ENCODE measurements at regions not wholly inside any gene's neighbourhood (a gene's known extent, or its start where the extent isn't known, plus 50 kb on each side); places are given as distances from the start of the nearest gene placed in this dataset.

- Histone ChIP-seq H2AFZ (ENCODE audit: low read length) (no peak overlapping the region), H3K36me3 (ENCODE audit: insufficient read depth, low read length) (no peaks in the 10 kb centered on the region), H3K4me3 (ENCODE audit: low read depth, low read length, poor library complexity, severe bottlenecking) (no peak overlapping the region), H4K20me1 (ENCODE audit: insufficient read depth, low read length) (no peaks in the 10 kb centered on the region), H3K9me2 (ENCODE audit: insufficient read depth, low read length) (no peaks in the 10 kb centered on the region), H3K4me2 (ENCODE audit: low read length) (no peak overlapping the region), H3K9me3 (ENCODE audit: low read length) (no peaks in the 10 kb centered on the region), H3K27ac (ENCODE audit: low read depth, low read length, poor library complexity, severe bottlenecking) (no peak overlapping the region), H3K4me1 (ENCODE audit: insufficient read depth, low read length, poor library complexity, severe bottlenecking) (no peaks in the 10 kb centered on the region), H3K79me2 (ENCODE audit: insufficient read depth, low read depth, low read length) (no peaks in the 10 kb centered on the region)
- POLR2A ChIA-PET, result no interaction called here
- DNase-seq (ENCODE audit: low spot score), result no peak
- TF ChIP-seq EZH2phosphoT487 (IDR thresholded peaks at IDR 0.05; ENCODE audit: borderline replicate concordance, low read depth, low read length) (no peak), CTCF (conservative IDR thresholded peaks at IDR 0.05; ENCODE audit: low read length) (no peak)
- CTCF ChIA-PET (ENCODE audit: unreplicated experiment), result no interaction called here
- BruUV-seq (replicated peaks), result no TSS peak
- intact Hi-C loops (cut with micrococcal nuclease; ENCODE audit: unreplicated experiment), result no loop called here
Measured at GRCh38 chr9:12461763-12462460, 231.3 kb upstream of the TYRP1 start.

- Histone ChIP-seq H4K20me1 (ENCODE audit: insufficient read depth, low read length) (no peaks in the 10 kb centered on the region), H2AFZ (ENCODE audit: low read length) (no peak overlapping the region), H3K79me2 (ENCODE audit: insufficient read depth, low read depth, low read length) (no peaks in the 10 kb centered on the region), H3K36me3 (ENCODE audit: insufficient read depth, low read length) (no peaks in the 10 kb centered on the region), H3K4me1 (ENCODE audit: insufficient read depth, low read length, poor library complexity, severe bottlenecking) (no peaks in the 10 kb centered on the region), H3K4me3 (ENCODE audit: low read depth, low read length, poor library complexity, severe bottlenecking) (no peak overlapping the region), H3K9me3 (ENCODE audit: low read length) (no peaks in the 10 kb centered on the region), H3K27ac (ENCODE audit: low read depth, low read length, poor library complexity, severe bottlenecking) (no peak overlapping the region), H3K9me2 (ENCODE audit: insufficient read depth, low read length) (no peaks in the 10 kb centered on the region), H3K4me2 (ENCODE audit: low read length) (no peak overlapping the region)
- CTCF ChIA-PET (ENCODE audit: unreplicated experiment), result no interaction called here
- POLR2A ChIA-PET, result interaction anchor here (0.6 kb wide), 1 partner anchor 1636 kb away, joined by 5 read pairs; no protein-coding TSS in a partner anchor
- no TSS peak for BruUV-seq (replicated peaks)
- no peak for TF ChIP-seq EZH2phosphoT487 (IDR thresholded peaks at IDR 0.05; ENCODE audit: borderline replicate concordance, low read depth, low read length)
- no peak for TF ChIP-seq CTCF (conservative IDR thresholded peaks at IDR 0.05; ENCODE audit: low read length)
- DNase-seq (ENCODE audit: low spot score), result no peak
- intact Hi-C loops (cut with micrococcal nuclease; ENCODE audit: unreplicated experiment), result no loop called here
Measured at GRCh38 chr9:12462861-12463260, 230.3 kb upstream of the TYRP1 start.

GRCh38 chr9:12463641-12464040 lies 229.5 kb upstream of the TYRP1 start:
- H4K20me1 ChIP-seq (ENCODE audit: insufficient read depth, low read length), result no peaks in the 10 kb centered on the region
- no peak for DNase-seq (ENCODE audit: low spot score)
- no peak overlapping the region for H2AFZ ChIP-seq (ENCODE audit: low read length)
- H3K79me2 ChIP-seq (ENCODE audit: insufficient read depth, low read depth, low read length), result no peaks in the 10 kb centered on the region
- no peaks in the 10 kb centered on the region for H3K4me1 ChIP-seq (ENCODE audit: insufficient read depth, low read length, poor library complexity, severe bottlenecking)
- ChIA-PET POLR2A (interaction anchor here (0.6 to 0.7 kb wide), 2 partner anchors 28 to 1637 kb away, joined by 3 to 5 read pairs; no protein-coding TSS in a partner anchor), CTCF (ENCODE audit: unreplicated experiment) (no interaction called here)
- no peaks in the 10 kb centered on the region for H3K9me3 ChIP-seq (ENCODE audit: low read length)
- H3K4me3 ChIP-seq (ENCODE audit: low read depth, low read length, poor library complexity, severe bottlenecking), result no peak overlapping the region
- H3K36me3 ChIP-seq (ENCODE audit: insufficient read depth, low read length), result no peaks in the 10 kb centered on the region
- no peak overlapping the region for H3K27ac ChIP-seq (ENCODE audit: low read depth, low read length, poor library complexity, severe bottlenecking)
- no peak overlapping the region for H3K4me2 ChIP-seq (ENCODE audit: low read length)
- H3K9me2 ChIP-seq (ENCODE audit: insufficient read depth, low read length), result no peaks in the 10 kb centered on the region
- intact Hi-C loops (cut with micrococcal nuclease; ENCODE audit: unreplicated experiment), result no loop called here
- TF ChIP-seq EZH2phosphoT487 (IDR thresholded peaks at IDR 0.05; ENCODE audit: borderline replicate concordance, low read depth, low read length) (no peak), CTCF (conservative IDR thresholded peaks at IDR 0.05; ENCODE audit: low read length) (no peak)
- BruUV-seq (replicated peaks), result no TSS peak

All from OCI-LY7 (cell line).